ENCODE measurements at regions not wholly inside any gene's neighbourhood (a gene's known extent, or its start where the extent isn't known, plus 50 kb on each side); places are given as distances from the start of the nearest gene placed in this dataset.
A peak's percentile ranks its signal among the peaks of the same experiment; 100 is the strongest.

GRCh38 chr21:14766241-14766640, 220.1 kb upstream of the SAMSN1 start:
- no CpG with 5 or more reads among the region's 5 CpGs for WGBS (ENCODE audit: extremely low coverage, insufficient read length, low lambda C conversion rate)
- peak; percentile 44 for DNase-seq

More at GRCh38 chr21:14766241-14766640, 220.1 kb upstream of the SAMSN1 start:
- no peak overlapping the region for H3K56ac ChIP-seq (ENCODE audit: insufficient read length, low read depth, low read length)
- no peaks in the 10 kb centered on the region for H3K79me1 ChIP-seq (ENCODE audit: insufficient read depth, low read depth, low read length, poor library complexity, severe bottlenecking)
- no peak overlapping the region for H2BK12ac ChIP-seq (ENCODE audit: insufficient read length, low read depth, low read length)
- Mint-ChIP-seq H3K4me3 (no peak overlapping the region), H3K9me3 (no peaks in the 10 kb centered on the region), H3K27me3 (ENCODE audit: low read depth) (no peaks in the 10 kb centered on the region), H3K27ac (no peak overlapping the region), H3K4me1 (no peaks in the 10 kb centered on the region), H3K36me3 (ENCODE audit: insufficient read depth in 1 of 3, low read depth in 3 of 3) (no peaks in the 10 kb centered on the region)
- no peak overlapping the region for H3K27ac ChIP-seq (ENCODE audit: insufficient read length, low read depth, low read length)
- H3K18ac ChIP-seq (ENCODE audit: insufficient read length, low read depth, low read length) = no peak overlapping the region
- no peak overlapping the region for H4K8ac ChIP-seq (replicated peaks; ENCODE audit: insufficient read length, low read depth, low read length)
- no peaks in the 10 kb centered on the region for H3K23me2 ChIP-seq (ENCODE audit: insufficient read length, low read depth, low read length, poor library complexity, severe bottlenecking)
- no peak overlapping the region for H4K91ac ChIP-seq (ENCODE audit: insufficient read length, low read depth, low read length)
- H3K9ac ChIP-seq (ENCODE audit: extremely low read depth, insufficient read length, low read length) = no peak overlapping the region
- no peaks in the 10 kb centered on the region for H3K79me2 ChIP-seq (ENCODE audit: insufficient read depth, low read length)
- no peaks in the 10 kb centered on the region for H4K20me1 ChIP-seq (ENCODE audit: control insufficient read depth, insufficient read depth, insufficient read length)
- TF ChIP-seq, protein P1, sequence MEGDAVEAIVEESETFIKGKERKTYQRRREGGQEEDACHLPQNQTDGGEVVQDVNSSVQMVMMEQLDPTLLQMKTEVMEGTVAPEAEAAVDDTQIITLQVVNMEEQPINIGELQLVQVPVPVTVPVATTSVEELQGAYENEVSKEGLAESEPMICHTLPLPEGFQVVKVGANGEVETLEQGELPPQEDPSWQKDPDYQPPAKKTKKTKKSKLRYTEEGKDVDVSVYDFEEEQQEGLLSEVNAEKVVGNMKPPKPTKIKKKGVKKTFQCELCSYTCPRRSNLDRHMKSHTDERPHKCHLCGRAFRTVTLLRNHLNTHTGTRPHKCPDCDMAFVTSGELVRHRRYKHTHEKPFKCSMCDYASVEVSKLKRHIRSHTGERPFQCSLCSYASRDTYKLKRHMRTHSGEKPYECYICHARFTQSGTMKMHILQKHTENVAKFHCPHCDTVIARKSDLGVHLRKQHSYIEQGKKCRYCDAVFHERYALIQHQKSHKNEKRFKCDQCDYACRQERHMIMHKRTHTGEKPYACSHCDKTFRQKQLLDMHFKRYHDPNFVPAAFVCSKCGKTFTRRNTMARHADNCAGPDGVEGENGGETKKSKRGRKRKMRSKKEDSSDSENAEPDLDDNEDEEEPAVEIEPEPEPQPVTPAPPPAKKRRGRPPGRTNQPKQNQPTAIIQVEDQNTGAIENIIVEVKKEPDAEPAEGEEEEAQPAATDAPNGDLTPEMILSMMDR (conservative IDR thresholded peaks at IDR 0.05) = peak; percentile 48; the same call in 2 of the 3 replicates
- no peak overlapping the region for H2BK15ac ChIP-seq (ENCODE audit: low read depth, low read length)
- H2BK20ac ChIP-seq (ENCODE audit: low read depth, low read length, poor library complexity, severe bottlenecking) = no peak overlapping the region
- no peak overlapping the region for H3K14ac ChIP-seq (ENCODE audit: insufficient read depth, low read length)
- no peak overlapping the region for H3T11ph ChIP-seq (ENCODE audit: low read length)
- H3K9me3 ChIP-seq (ENCODE audit: control insufficient read depth, low read depth, low read length) = no peaks in the 10 kb centered on the region
- H3K27me3 ChIP-seq (ENCODE audit: insufficient read depth, low read length) = no peaks in the 10 kb centered on the region
- no peak overlapping the region for H3K4me2 ChIP-seq (ENCODE audit: insufficient read depth, insufficient read length, low read length)
- no peak overlapping the region for H2BK5ac ChIP-seq (ENCODE audit: insufficient read length, low read length)
- H2AK5ac ChIP-seq (ENCODE audit: insufficient read length, low read length) = no peak overlapping the region
- H3K4ac ChIP-seq (ENCODE audit: low read depth, low read length) = no peak overlapping the region
- H2BK120ac ChIP-seq (ENCODE audit: low read depth, low read length, poor library complexity, severe bottlenecking) = no peak overlapping the region
- no peak overlapping the region for H4K5ac ChIP-seq (ENCODE audit: insufficient read length, low read depth, low read length)
- H3K4me1 ChIP-seq (ENCODE audit: insufficient read depth, low read length) = no peaks in the 10 kb centered on the region
- H3K23ac ChIP-seq (ENCODE audit: insufficient read length, low read depth, low read length) = no peak overlapping the region
- H2AFZ ChIP-seq (ENCODE audit: low read length) = no peak overlapping the region

Measured in H9 (cell line).